HEK293 (cell line): ENCODE measurements at regions not wholly inside any gene's neighbourhood (a gene's known extent, or its start where the extent isn't known, plus 50 kb on each side); places are given as distances from the start of the nearest gene placed in this dataset.
"Not testable (repeated sequence)": the region's sequence is repeated elsewhere in the genome, so short reads cannot be mapped to it uniquely, and the experiment has no call there.

Source experiments
- CTCF ChIA-PET: fragments of 350-600 bp; formaldehyde crosslinking; extraction: SDS; loops from one replicate; lab custom pipeline; 2021; ENCODE audit warnings: antibody characterized with exemption; lab: Yijun Ruan, JAX
- POLR2A ChIA-PET: fragments of 300-600 bp; formaldehyde crosslinking; extraction: SDS; loops from one replicate; lab custom pipeline; 2020; ENCODE audit warnings: antibody characterized with exemption, inconsistent platforms; lab: Yijun Ruan, JAX
- H3K27ac ChIP-seq: fragments of 200-500 bp; sonication (Bioruptor generic); 2 replicates; pipeline ENCODE4 v1.5.1; 2014; ENCODE audit warnings: low read depth, low read length, control low read depth, inconsistent platforms; ENCODE audit errors: extremely low read depth
- H3K36me3 ChIP-seq, 2 experiments: fragments of 200-500 bp in 1 of 2; sonication (Bioruptor generic) in 1 of 2; 1 replicate in 1 of 2; 2 replicates in 1 of 2; pipeline ENCODE4 v1.5.1; 2014 to 2017; ENCODE audit warnings: inconsistent platforms in 2 of 2, low read length in 2 of 2; ENCODE audit not compliant: control insufficient read depth in 2 of 2, insufficient read depth in 1 of 2
- H3K4me1 ChIP-seq: fragments of 200-500 bp; sonication (Bioruptor generic); 2 replicates; pipeline ENCODE4 v1.5.1; 2014; ENCODE audit warnings: mild to moderate bottlenecking, low read length, inconsistent platforms; ENCODE audit not compliant: control insufficient read depth, insufficient read depth
- H3K4me3 ChIP-seq: 2 replicates; pipeline ENCODE4 v1.5.1; 2011; ENCODE audit warnings: low read depth, mild to moderate bottlenecking, control low read depth, low read length, moderate library complexity
- H3K9me3 ChIP-seq: fragments of 200-500 bp; sonication (Bioruptor generic); 2 replicates; pipeline ENCODE4 v1.5.1; 2014; ENCODE audit warnings: low read depth, low read length, inconsistent platforms; ENCODE audit not compliant: control insufficient read depth, insufficient read depth
- GLIS2 ChIP-seq: fragments of 450-650 bp; formaldehyde crosslinking; IDR thresholded peaks from 2 replicates; pipeline ENCODE4 v1.5.1; 2016; ENCODE audit warnings: missing biosample characterization, missing genetic modification characterization
- IKZF3 ChIP-seq: fragments of 450-650 bp; IDR thresholded peaks from 2 replicates; pipeline ENCODE4 v1.5.0; 2018; ENCODE audit warnings: missing biosample characterization, mild to moderate bottlenecking, missing genetic modification characterization, moderate library complexity
- KLF7 ChIP-seq: fragments of 450-650 bp; formaldehyde crosslinking; IDR thresholded peaks from 2 replicates; pipeline ENCODE4 v1.5.1; 2016; ENCODE audit warnings: missing biosample characterization, missing genetic modification characterization, borderline replicate concordance
- MEIS1 ChIP-seq: sonication (generic); formaldehyde crosslinking; IDR thresholded peaks from 2 replicates; pipeline ENCODE4 v1.8.1; 2022; ENCODE audit warnings: missing genetic modification reagents, mild to moderate bottlenecking, borderline replicate concordance
- SCRT1 ChIP-seq: fragments of 450-650 bp; formaldehyde crosslinking; IDR thresholded peaks from 2 replicates; pipeline ENCODE4 v1.5.1; 2016; ENCODE audit warnings: missing biosample characterization, missing genetic modification characterization, borderline replicate concordance
- ZNF138 ChIP-seq: fragments of 450-650 bp; formaldehyde crosslinking; IDR thresholded peaks from 2 replicates; pipeline ENCODE4 v1.5.1; 2016; ENCODE audit warnings: missing biosample characterization, missing genetic modification characterization, borderline replicate concordance
- ZNF2 ChIP-seq: fragments of 450-650 bp; formaldehyde crosslinking; IDR thresholded peaks from 2 replicates; pipeline ENCODE4 v1.5.1; 2016; ENCODE audit warnings: missing biosample characterization, missing genetic modification characterization
- ZNF416 ChIP-seq: fragments of 450-650 bp; formaldehyde crosslinking; IDR thresholded peaks from 2 replicates; pipeline ENCODE4 v1.5.1; 2016; ENCODE audit warnings: missing biosample characterization, missing genetic modification characterization
- ZNF48 ChIP-seq: fragments of 450-650 bp; formaldehyde crosslinking; IDR thresholded peaks from 2 replicates; pipeline ENCODE4 v1.5.1; 2016; ENCODE audit warnings: missing biosample characterization, missing genetic modification characterization
- ZNF501 ChIP-seq: fragments of 450-650 bp; formaldehyde crosslinking; IDR thresholded peaks from 2 replicates; pipeline ENCODE4 v1.5.1; 2016; ENCODE audit warnings: missing biosample characterization, missing genetic modification characterization
- ZNF558 ChIP-seq: fragments of 450-650 bp; formaldehyde crosslinking; IDR thresholded peaks from 2 replicates; pipeline ENCODE4 v1.5.1; 2016; ENCODE audit warnings: missing biosample characterization, missing genetic modification characterization
- TF ChIP-seq, protein P1 (sequence below): fragments of 450-650 bp; formaldehyde crosslinking; IDR thresholded peaks from 2 replicates; pipeline ENCODE4 v1.5.1; 2016; ENCODE audit warnings: missing biosample characterization, missing genetic modification characterization
- TF ChIP-seq, protein P2 (sequence below): fragments of 450-650 bp; formaldehyde crosslinking; IDR thresholded peaks from 2 replicates; pipeline ENCODE4 v1.5.1; 2017; ENCODE audit warnings: missing biosample characterization, missing genetic modification characterization
- TF ChIP-seq, protein P3 (sequence below): fragments of 450-650 bp; formaldehyde crosslinking; IDR thresholded peaks from 2 replicates; pipeline ENCODE4 v1.5.1; 2016; ENCODE audit warnings: missing biosample characterization, missing genetic modification characterization
- TF ChIP-seq, protein P4 (sequence below): fragments of 450-650 bp; formaldehyde crosslinking; IDR thresholded peaks from 2 replicates; pipeline ENCODE4 v1.5.1; 2016; ENCODE audit warnings: missing biosample characterization, missing genetic modification characterization

DNA sequence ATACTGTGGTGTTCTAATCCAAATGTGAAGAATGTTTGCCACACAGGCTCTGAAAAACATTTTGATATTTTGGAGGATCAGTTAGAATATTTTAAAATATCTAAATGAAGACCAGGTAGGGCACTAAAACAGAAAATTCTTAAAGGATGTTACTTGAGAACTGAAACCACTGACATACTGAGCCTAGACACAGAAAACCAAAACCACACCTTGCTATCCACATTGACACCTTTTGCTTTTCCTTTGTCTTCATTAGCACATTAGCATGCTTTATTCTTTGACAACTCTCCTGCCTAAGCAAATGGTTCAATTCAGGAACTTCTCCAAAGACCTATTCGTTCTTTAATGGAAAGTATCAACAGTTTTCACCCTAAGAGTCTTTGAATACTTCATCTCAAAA lies 835.9 kb upstream of the GRM7 start:
- POLR2A ChIA-PET = no interaction called here
- Histone ChIP-seq H3K27ac (no peak overlapping the region), H3K4me1 (no peaks in the 10 kb centered on the region), H3K36me3 (no peaks in the 10 kb centered on the region), H3K9me3 (no peaks in the 10 kb centered on the region), H3K4me3 (no peak overlapping the region)
- no peak for TF ChIP-seq KLF7 (tag by site-specific recombination)
- CTCF ChIA-PET = no interaction called here

DNA sequence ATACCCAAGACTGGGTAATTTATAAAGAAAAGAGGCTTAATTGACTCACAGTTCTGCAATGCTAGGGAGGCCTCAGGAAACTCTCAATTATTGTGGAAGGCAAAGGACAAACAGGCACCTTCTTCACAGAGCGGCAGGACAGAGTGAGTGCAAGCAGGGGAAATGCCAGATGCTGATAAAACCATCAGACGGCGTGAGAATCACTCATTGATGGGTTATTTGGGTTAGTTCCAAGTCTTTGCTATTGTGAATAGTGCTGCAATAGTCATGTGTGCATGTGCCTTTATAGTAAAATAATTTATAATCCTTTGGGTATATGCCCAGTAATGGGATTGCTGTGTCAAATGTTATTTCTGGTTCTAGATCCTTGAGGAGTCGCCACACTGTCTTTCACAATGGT lies 830.3 kb upstream of the GRM7 start:
- H3K36me3 ChIP-seq, H3K27ac ChIP-seq, CTCF ChIA-PET, H3K4me1 ChIP-seq, H3K9me3 ChIP-seq, POLR2A ChIA-PET, H3K4me3 ChIP-seq: not testable (repeated sequence)

DNA sequence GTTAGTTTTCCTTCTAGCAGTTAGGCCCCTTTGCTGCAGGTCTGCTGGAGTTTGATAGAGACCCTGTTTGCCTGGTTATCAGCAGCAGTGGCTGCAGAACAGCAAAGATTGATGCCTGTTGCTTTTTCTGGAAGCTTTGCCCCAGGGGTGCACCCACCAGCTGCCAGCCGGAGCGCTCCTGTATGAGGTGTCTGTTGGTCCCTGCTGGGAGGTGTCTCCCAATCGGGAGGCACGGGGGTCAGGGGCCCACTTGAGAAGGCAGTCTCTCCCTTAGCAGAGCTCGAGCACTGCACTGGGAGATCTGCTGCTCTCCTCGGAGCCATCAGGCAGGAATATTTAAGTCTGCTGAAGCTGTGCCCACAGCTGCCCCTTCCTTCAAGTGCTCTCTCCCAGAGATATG lies 825.3 kb upstream of the GRM7 start:
- H3K27ac ChIP-seq = no peak overlapping the region
- no peaks in the 10 kb centered on the region for H3K4me1 ChIP-seq
- POLR2A ChIA-PET = no interaction called here

More for the DNA sequence above, 825.3 kb upstream of the GRM7 start:
- Histone ChIP-seq H3K36me3 (no peaks in the 10 kb centered on the region), H3K4me3 (no peak overlapping the region), H3K9me3 (no peaks in the 10 kb centered on the region)
- TF ChIP-seq ZNF501 = no peak
- TF ChIP-seq GLIS2 = no peak
- no peak for TF ChIP-seq ZNF2 (tag by site-specific recombination)
- TF ChIP-seq, protein P1, sequence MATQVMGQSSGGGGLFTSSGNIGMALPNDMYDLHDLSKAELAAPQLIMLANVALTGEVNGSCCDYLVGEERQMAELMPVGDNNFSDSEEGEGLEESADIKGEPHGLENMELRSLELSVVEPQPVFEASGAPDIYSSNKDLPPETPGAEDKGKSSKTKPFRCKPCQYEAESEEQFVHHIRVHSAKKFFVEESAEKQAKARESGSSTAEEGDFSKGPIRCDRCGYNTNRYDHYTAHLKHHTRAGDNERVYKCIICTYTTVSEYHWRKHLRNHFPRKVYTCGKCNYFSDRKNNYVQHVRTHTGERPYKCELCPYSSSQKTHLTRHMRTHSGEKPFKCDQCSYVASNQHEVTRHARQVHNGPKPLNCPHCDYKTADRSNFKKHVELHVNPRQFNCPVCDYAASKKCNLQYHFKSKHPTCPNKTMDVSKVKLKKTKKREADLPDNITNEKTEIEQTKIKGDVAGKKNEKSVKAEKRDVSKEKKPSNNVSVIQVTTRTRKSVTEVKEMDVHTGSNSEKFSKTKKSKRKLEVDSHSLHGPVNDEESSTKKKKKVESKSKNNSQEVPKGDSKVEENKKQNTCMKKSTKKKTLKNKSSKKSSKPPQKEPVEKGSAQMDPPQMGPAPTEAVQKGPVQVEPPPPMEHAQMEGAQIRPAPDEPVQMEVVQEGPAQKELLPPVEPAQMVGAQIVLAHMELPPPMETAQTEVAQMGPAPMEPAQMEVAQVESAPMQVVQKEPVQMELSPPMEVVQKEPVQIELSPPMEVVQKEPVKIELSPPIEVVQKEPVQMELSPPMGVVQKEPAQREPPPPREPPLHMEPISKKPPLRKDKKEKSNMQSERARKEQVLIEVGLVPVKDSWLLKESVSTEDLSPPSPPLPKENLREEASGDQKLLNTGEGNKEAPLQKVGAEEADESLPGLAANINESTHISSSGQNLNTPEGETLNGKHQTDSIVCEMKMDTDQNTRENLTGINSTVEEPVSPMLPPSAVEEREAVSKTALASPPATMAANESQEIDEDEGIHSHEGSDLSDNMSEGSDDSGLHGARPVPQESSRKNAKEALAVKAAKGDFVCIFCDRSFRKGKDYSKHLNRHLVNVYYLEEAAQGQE (tag by site-specific recombination) = no peak
- TF ChIP-seq IKZF3 (tag by site-specific recombination) = no peak
- TF ChIP-seq, protein P2, sequence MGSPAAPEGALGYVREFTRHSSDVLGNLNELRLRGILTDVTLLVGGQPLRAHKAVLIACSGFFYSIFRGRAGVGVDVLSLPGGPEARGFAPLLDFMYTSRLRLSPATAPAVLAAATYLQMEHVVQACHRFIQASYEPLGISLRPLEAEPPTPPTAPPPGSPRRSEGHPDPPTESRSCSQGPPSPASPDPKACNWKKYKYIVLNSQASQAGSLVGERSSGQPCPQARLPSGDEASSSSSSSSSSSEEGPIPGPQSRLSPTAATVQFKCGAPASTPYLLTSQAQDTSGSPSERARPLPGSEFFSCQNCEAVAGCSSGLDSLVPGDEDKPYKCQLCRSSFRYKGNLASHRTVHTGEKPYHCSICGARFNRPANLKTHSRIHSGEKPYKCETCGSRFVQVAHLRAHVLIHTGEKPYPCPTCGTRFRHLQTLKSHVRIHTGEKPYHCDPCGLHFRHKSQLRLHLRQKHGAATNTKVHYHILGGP (tag by site-specific recombination) = no peak
- no peak for TF ChIP-seq SCRT1 (tag by site-specific recombination)
- TF ChIP-seq ZNF416 (tag by site-specific recombination) = no peak
- no peak for TF ChIP-seq ZNF48
- TF ChIP-seq, protein P3, sequence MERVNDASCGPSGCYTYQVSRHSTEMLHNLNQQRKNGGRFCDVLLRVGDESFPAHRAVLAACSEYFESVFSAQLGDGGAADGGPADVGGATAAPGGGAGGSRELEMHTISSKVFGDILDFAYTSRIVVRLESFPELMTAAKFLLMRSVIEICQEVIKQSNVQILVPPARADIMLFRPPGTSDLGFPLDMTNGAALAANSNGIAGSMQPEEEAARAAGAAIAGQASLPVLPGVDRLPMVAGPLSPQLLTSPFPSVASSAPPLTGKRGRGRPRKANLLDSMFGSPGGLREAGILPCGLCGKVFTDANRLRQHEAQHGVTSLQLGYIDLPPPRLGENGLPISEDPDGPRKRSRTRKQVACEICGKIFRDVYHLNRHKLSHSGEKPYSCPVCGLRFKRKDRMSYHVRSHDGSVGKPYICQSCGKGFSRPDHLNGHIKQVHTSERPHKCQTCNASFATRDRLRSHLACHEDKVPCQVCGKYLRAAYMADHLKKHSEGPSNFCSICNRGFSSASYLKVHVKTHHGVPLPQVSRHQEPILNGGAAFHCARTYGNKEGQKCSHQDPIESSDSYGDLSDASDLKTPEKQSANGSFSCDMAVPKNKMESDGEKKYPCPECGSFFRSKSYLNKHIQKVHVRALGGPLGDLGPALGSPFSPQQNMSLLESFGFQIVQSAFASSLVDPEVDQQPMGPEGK (tag by site-specific recombination) = no peak
- TF ChIP-seq ZNF558 (tag by site-specific recombination) = no peak
- no peak for TF ChIP-seq ZNF138 (tag by site-specific recombination)
- TF ChIP-seq MEIS1 (CRISPR knock-in tag) = no peak
- TF ChIP-seq, protein P4, sequence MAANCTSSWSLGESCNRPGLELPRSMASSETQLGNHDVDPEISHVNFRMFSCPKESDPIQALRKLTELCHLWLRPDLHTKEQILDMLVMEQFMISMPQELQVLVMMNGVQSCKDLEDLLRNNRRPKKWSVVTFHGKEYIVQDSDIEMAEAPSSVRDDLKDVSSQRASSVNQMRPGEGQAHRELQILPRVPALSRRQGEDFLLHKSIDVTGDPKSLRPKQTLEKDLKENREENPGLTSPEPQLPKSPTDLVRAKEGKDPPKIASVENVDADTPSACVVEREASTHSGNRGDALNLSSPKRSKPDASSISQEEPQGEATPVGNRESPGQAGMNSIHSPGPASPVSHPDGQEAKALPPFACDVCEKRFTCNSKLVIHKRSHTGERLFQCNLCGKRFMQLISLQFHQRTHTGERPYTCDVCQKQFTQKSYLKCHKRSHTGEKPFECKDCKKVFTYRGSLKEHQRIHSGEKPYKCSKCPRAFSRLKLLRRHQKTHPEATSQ (tag by site-specific recombination) = no peak
- CTCF ChIA-PET = no interaction called here
